OCI-LY7 (cell line): ENCODE measurements at regions not wholly inside any gene's neighbourhood (a gene's known extent, or its start where the extent isn't known, plus 50 kb on each side); places are given as distances from the start of the nearest gene placed in this dataset.

Source experiments
- BruUV-seq: library from RNA; stranded (reverse); fragments of 400-500 nt; replicated peaks from 2 replicates; lab custom pipeline; 2021; lab: Mats Ljungman, UMichigan
- CTCF ChIA-PET: fragments of 300-600 bp; sonication (Branson Sonifier 250); formaldehyde crosslinking; loops from one replicate; lab custom pipeline; 2022; ENCODE audit warnings: antibody characterized with exemption; ENCODE audit not compliant: unreplicated experiment; lab: Charles Lee
- POLR2A ChIA-PET: fragments of 300-600 bp; sonication (Branson Sonifier 250); formaldehyde crosslinking; loops from one replicate; lab custom pipeline; 2022; ENCODE audit warnings: antibody characterized with exemption; lab: Charles Lee
- DNase-seq: peaks from one replicate; pipeline ENCODE4 v3.0.0-alpha.2; 2015; ENCODE audit warnings: low spot score
- H2AFZ ChIP-seq: fragments of 200-600 bp; sonication (generic), shearing (Covaris generic); 2 replicates; pipeline ENCODE4 v1.6.1; 2014; ENCODE audit warnings: mild to moderate bottlenecking, antibody characterized with exemption, low read length, moderate library complexity
- H3K27ac ChIP-seq: fragments of 200-600 bp; sonication (generic); 2 replicates; pipeline ENCODE4 v1.5.1; 2014; ENCODE audit warnings: mixed run types, low read depth, mild to moderate bottlenecking, moderate library complexity, low read length, inconsistent platforms; ENCODE audit not compliant: poor library complexity, severe bottlenecking
- H3K36me3 ChIP-seq: fragments of 200-600 bp; sonication (generic); 2 replicates; pipeline ENCODE4 v1.6.1; 2014; ENCODE audit warnings: mild to moderate bottlenecking, antibody characterized with exemption, low read length, moderate library complexity, mixed read lengths; ENCODE audit not compliant: insufficient read depth
- H3K4me1 ChIP-seq: fragments of 200-600 bp; sonication (generic); 2 replicates; pipeline ENCODE4 v1.5.1; 2014; ENCODE audit warnings: mild to moderate bottlenecking, low read length; ENCODE audit not compliant: insufficient read depth, poor library complexity, severe bottlenecking
- H3K4me2 ChIP-seq: fragments of 200-600 bp; sonication (generic); 2 replicates; pipeline ENCODE4 v1.6.1; 2014; ENCODE audit warnings: mild to moderate bottlenecking, low read length
- H3K4me3 ChIP-seq: fragments of 200-600 bp; sonication (generic); 2 replicates; pipeline ENCODE4 v1.5.1; 2014; ENCODE audit warnings: mild to moderate bottlenecking, low read depth, low read length; ENCODE audit not compliant: poor library complexity, severe bottlenecking
- H3K79me2 ChIP-seq: fragments of 200-600 bp; sonication (generic); 2 replicates; pipeline ENCODE4 v1.6.1; 2016; ENCODE audit warnings: low read depth, mild to moderate bottlenecking, low read length, moderate library complexity, mixed read lengths; ENCODE audit not compliant: insufficient read depth
- H3K9me2 ChIP-seq: fragments of 200-600 bp; sonication (generic); 2 replicates; pipeline ENCODE4 v1.6.1; 2016; ENCODE audit warnings: mild to moderate bottlenecking, low read length, mixed read lengths; ENCODE audit not compliant: insufficient read depth
- H3K9me3 ChIP-seq: fragments of 200-600 bp; sonication (generic); 2 replicates; pipeline ENCODE4 v1.6.1; 2014; ENCODE audit warnings: mild to moderate bottlenecking, mixed run types, low read length, mixed read lengths
- H4K20me1 ChIP-seq: fragments of 200-600 bp; sonication (generic); 2 replicates; pipeline ENCODE4 v1.6.1; 2014; ENCODE audit warnings: mild to moderate bottlenecking, antibody characterized with exemption, low read length, moderate library complexity, mixed read lengths; ENCODE audit not compliant: insufficient read depth
- CTCF ChIP-seq: fragments of 200-600 bp; sonication (generic); conservative IDR thresholded peaks from 2 replicates; pipeline ENCODE4 v1.5.1; 2014; ENCODE audit warnings: mild to moderate bottlenecking, antibody characterized with exemption, low read length, moderate library complexity, mixed read lengths
- EZH2phosphoT487 ChIP-seq: fragments of 200-600 bp; sonication (generic); IDR thresholded peaks from 2 replicates; pipeline ENCODE4 v1.6.1; 2018; ENCODE audit warnings: low read depth, borderline replicate concordance, mild to moderate bottlenecking, mixed run types, antibody characterized with exemption, low read length, moderate library complexity, mixed read lengths
- intact Hi-C: fragments of 100-400 bp; cut with micrococcal nuclease; formaldehyde crosslinking; loops from one replicate; pipeline ENCODE4 v1.10.0; 2022; ENCODE audit not compliant: unreplicated experiment

DNA sequence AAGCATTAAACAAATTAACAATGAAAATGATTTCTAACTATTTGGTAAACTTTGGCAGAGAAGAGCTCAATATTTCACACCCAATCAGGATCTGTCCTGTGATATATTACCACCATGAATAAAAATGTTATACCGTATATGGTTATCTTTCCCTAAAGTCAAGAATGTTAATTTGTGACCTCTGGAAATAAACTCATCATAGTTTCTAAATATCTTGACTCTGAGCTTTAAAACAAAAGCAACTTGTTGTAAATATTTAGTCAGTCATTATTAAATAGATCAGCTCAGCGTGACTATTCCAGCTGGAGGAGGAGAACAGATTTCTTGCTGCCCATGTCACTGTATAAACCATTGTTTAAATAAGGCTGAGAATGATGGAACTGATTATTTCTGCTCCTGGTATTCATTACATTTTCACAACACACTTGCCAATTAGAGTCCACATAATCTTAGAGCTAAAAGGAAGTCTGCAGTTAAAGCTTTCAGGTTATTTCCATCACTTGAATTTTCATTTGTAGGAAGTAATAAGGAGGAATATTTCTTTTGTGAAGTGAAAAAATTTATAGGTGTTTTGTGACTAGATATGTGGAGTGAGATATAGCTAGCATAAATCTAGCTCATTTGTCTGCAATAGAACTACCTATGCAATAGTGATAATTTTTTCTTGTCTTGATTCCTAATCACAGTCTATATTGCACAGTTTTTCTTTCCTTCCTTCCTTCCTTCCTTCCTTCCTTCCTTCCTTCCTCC, 106.5 kb upstream of the P2RY1 start:
- Histone ChIP-seq H4K20me1 (no peaks in the 10 kb centered on the region), H3K4me2 (no peak overlapping the region), H2AFZ (no peak overlapping the region), H3K27ac (no peak overlapping the region), H3K36me3 (no peaks in the 10 kb centered on the region), H3K79me2 (no peaks in the 10 kb centered on the region), H3K9me3 (no peaks in the 10 kb centered on the region), H3K4me1 (no peaks in the 10 kb centered on the region), H3K4me3 (no peak overlapping the region), H3K9me2 (no peaks in the 10 kb centered on the region)
- ChIA-PET CTCF (no interaction called here), POLR2A (interaction anchor here (0.5 to 1.6 kb wide), 7 partner anchors 8 to 667 kb away, joined by 3 to 6 read pairs (median 3); no protein-coding TSS in a partner anchor)
- intact Hi-C loops, result no loop called here
- BruUV-seq, result no TSS peak
- no peak for DNase-seq
- no peak for TF ChIP-seq EZH2phosphoT487
- no peak for TF ChIP-seq CTCF

DNA sequence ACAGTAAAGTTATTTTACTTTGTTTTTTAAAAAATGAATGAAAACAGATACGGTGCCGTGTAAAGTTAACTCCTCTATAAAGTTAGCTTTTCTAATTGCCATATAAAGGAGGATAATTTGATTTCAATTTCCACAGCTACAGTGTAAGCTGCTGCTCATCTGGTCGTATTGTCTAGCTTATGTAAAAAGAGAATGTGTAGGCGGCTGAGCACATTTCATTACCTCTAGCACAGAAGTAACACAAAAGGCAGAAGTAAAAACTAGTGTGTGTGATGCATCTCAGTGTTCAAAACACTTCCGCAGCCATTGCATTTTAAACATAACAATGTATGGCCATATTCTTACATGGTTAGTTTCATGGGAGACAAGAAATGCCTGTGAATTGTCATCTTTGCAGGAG, 105.0 kb upstream of the P2RY1 start:
- Histone ChIP-seq H3K79me2 (no peaks in the 10 kb centered on the region), H3K36me3 (no peaks in the 10 kb centered on the region), H3K4me1 (no peaks in the 10 kb centered on the region), H3K4me3 (no peak overlapping the region), H3K9me2 (no peaks in the 10 kb centered on the region), H4K20me1 (no peaks in the 10 kb centered on the region), H3K4me2 (no peak overlapping the region), H3K9me3 (no peaks in the 10 kb centered on the region), H3K27ac (no peak overlapping the region), H2AFZ (no peak overlapping the region)
- TF ChIP-seq EZH2phosphoT487, result no peak
- TF ChIP-seq CTCF, result no peak
- BruUV-seq, result no TSS peak
- intact Hi-C loops, result no loop called here
- ChIA-PET CTCF (no interaction called here), POLR2A (interaction anchor here (0.6 to 1.6 kb wide), 2 partner anchors 10 to 53 kb away, joined by 3 to 6 read pairs; no protein-coding TSS in a partner anchor)
- no peak for DNase-seq

GRCh38 chr3:152731511-152731910, 103.4 kb upstream of the P2RY1 start:
- Histone ChIP-seq H4K20me1 (no peaks in the 10 kb centered on the region), H2AFZ (no peak overlapping the region)
- no peak for DNase-seq

More at GRCh38 chr3:152731511-152731910, 103.4 kb upstream of the P2RY1 start:
- H3K4me3 ChIP-seq, result no peak overlapping the region
- H3K36me3 ChIP-seq, result no peaks in the 10 kb centered on the region
- H3K9me3 ChIP-seq, result no peaks in the 10 kb centered on the region
- ChIA-PET POLR2A (interaction anchor here (1.0 kb wide), 1 partner anchor 11 kb away, joined by 3 read pairs; no protein-coding TSS in a partner anchor), CTCF (no interaction called here)
- no peak overlapping the region for H3K4me2 ChIP-seq
- no peaks in the 10 kb centered on the region for H3K9me2 ChIP-seq
- BruUV-seq, result no TSS peak
- H3K27ac ChIP-seq, result no peak overlapping the region
- no peaks in the 10 kb centered on the region for H3K4me1 ChIP-seq
- H3K79me2 ChIP-seq, result no peaks in the 10 kb centered on the region
- intact Hi-C loops, result no loop called here
- TF ChIP-seq EZH2phosphoT487 (no peak), CTCF (no peak)
